Cardiac septum (tissue), 1 donor: ENCODE measurements at regions not wholly inside any gene's neighbourhood (a gene's known extent, or its start where the extent isn't known, plus 50 kb on each side); places are given as distances from the start of the nearest gene placed in this dataset.
"Not testable (repeated sequence)": the region's sequence is repeated elsewhere in the genome, so short reads cannot be mapped to it uniquely, and the experiment has no call there.

ENCODE experiments used
- DNase-seq: peaks from one replicate; pipeline ENCODE4 v3.0.0-alpha.2; 2020; ENCODE audit warnings: low spot score
- intact Hi-C: fragments of 100-400 bp; cut with DNase I; formaldehyde crosslinking; loops from one replicate; pipeline ENCODE4 v1.14.0; 2022
- donor health status: DM: no; HTN: no; CAD: no.

GRCh38 chr6:139972116-139972515 lies 597.7 kb upstream of the CITED2 start:
- DNase-seq: no peak
- intact Hi-C loops: no loop called here

GRCh38 chr6:139970591-139970991 lies 596.1 kb upstream of the CITED2 start:
- intact Hi-C loops: no loop called here
- DNase-seq: no peak

GRCh38 chr6:139967497-139967896 lies 593.0 kb upstream of the CITED2 start:
- no peak for DNase-seq
- intact Hi-C loops: no loop called here

- intact Hi-C loops: no loop called here
- no peak for DNase-seq
These were observed 590.9 kb upstream of the CITED2 start for GRCh38 chr6:139965393-139965792.

GRCh38 chr6:139964737-139965136 lies 590.3 kb upstream of the CITED2 start:
- intact Hi-C loops: no loop called here
- no peak for DNase-seq

- intact Hi-C loops: no loop called here
- no peak for DNase-seq
These were observed 588.4 kb upstream of the CITED2 start for GRCh38 chr6:139962654-139963347.

GRCh38 chr6:139961190-139961589 lies 586.7 kb upstream of the CITED2 start:
- DNase-seq: no peak
- intact Hi-C loops: no loop called here

- no peak for DNase-seq
- intact Hi-C loops: no loop called here
These were observed 586.2 kb upstream of the CITED2 start for GRCh38 chr6:139960671-139961070.

- intact Hi-C loops: no loop called here
- DNase-seq: no peak
These were observed 581.1 kb upstream of the CITED2 start for GRCh38 chr6:139955366-139956155.

GRCh38 chr6:139954463-139955071 lies 580.1 kb upstream of the CITED2 start:
- no peak for DNase-seq
- intact Hi-C loops: no loop called here

GRCh38 chr6:139953780-139954179 lies 579.3 kb upstream of the CITED2 start:
- DNase-seq, intact Hi-C loops: not testable (repeated sequence)

- DNase-seq: no peak
- intact Hi-C loops: no loop called here
These were observed 576.7 kb upstream of the CITED2 start for GRCh38 chr6:139951172-139951571.

GRCh38 chr6:139944976-139945375 lies 570.5 kb upstream of the CITED2 start:
- DNase-seq: no peak
- intact Hi-C loops: no loop called here

GRCh38 chr6:139944131-139944530 lies 569.7 kb upstream of the CITED2 start:
- intact Hi-C loops: no loop called here
- no peak for DNase-seq

GRCh38 chr6:139943391-139943790 lies 568.9 kb upstream of the CITED2 start:
- intact Hi-C loops: no loop called here
- DNase-seq: no peak

GRCh38 chr6:139942331-139942730 lies 567.9 kb upstream of the CITED2 start:
- DNase-seq: no peak
- intact Hi-C loops: no loop called here

- DNase-seq: no peak
- intact Hi-C loops: no loop called here
These were observed 567.4 kb upstream of the CITED2 start for GRCh38 chr6:139941826-139942225.

GRCh38 chr6:139940741-139941729 lies 566.6 kb upstream of the CITED2 start:
- no peak for DNase-seq
- intact Hi-C loops: no loop called here

GRCh38 chr6:139939189-139939979 lies 564.9 kb upstream of the CITED2 start:
- intact Hi-C loops: no loop called here
- DNase-seq: no peak
